SHP77 (cell line): ENCODE measurements at regions not wholly inside any gene's neighbourhood (a gene's known extent, or its start where the extent isn't known, plus 50 kb on each side); places are given as distances from the start of the nearest gene placed in this dataset.
"Not testable (repeated sequence)": the region's sequence is repeated elsewhere in the genome, so short reads cannot be mapped to it uniquely, and the experiment has no call there.

Experiments used
- DNase-seq, 2 experiments: peaks; one replicate each; lab custom pipeline; 2025; lab: John Stamatoyannopoulos, UW

- DNase-seq, result not testable (repeated sequence)
Measured at GRCh38 chr1:245061808-245062207, 93.0 kb upstream of the KIF26B start.

DNA sequence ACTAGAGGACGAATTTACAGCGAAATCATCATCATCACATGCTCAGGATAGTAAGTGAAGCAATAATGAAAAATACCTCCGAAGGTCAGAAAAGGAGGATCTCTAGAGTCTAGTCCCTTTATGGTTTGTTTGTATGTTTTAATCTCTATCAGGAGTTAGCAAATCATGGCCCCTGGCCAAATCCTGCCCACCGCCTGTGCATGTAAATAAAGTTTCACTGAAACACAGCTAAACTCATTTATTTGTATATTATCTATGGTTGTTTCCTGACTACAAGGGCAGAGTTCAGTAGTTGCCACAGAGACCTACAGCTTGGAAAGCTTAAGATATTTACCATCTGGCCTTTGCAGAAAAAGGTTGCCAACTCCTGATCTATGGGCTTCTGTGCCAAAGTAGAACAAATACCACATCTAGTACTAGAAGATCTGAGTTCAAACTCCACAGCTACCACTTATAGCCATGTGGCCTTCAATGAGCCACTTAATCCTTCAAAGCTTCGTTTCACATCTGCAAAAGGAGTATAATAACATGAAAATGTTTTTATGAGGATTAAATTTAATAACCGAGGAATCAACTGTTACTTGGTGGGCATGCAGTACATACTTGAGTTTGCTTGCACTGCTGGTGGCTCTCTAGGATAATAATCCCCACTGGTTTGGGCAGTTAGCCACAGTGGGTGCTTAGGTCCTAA is 94.0 kb upstream of the KIF26B start:
- no peak for DNase-seq

- no peak for DNase-seq
Measured at GRCh38 chr1:245059806-245060424, 94.9 kb upstream of the KIF26B start.

- DNase-seq, result no peak
Measured at GRCh38 chr1:245058882-245059281, 95.9 kb upstream of the KIF26B start.

DNA sequence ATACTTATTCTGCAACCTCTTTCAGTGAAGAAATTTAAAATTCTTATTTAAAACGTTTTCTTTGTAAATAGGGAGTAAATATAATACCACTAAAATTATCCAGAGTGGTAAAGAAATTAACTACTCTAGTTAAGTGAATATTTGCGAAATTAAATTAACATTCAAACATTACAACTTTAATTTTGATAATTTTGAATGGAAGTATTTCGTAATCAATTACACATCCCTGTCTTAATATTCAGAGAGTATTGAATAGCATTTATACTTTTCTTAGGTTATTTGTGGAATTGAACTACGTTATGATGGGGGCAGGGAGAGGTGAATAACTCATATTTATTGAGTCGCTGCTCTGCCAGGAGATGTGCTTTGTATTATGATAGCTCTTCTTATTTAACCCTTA is 96.3 kb upstream of the KIF26B start:
- no peak for DNase-seq

- DNase-seq, result no peak
Measured at GRCh38 chr1:245056913-245057312, 97.9 kb upstream of the KIF26B start.

DNA sequence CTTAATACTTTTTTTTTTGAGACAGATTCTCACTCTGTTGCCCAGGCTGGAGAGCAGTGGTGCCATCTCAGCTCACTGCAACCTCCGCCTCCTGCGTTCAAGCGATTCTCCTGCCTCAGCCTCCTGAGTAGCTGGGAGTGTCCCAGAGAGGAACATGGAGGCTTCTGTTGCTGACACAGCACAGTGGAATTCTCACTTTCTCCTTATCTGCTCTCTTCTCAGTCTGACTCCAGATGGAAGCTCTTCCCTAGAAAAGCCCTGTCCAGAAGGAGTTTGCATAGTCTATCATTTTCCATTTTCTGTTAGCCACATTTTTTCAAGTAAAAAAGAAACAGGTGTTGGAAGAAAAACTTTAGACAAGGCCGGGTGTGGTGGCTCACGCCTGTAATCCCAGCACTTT is 98.5 kb upstream of the KIF26B start:
- not testable (repeated sequence) for DNase-seq

DNA sequence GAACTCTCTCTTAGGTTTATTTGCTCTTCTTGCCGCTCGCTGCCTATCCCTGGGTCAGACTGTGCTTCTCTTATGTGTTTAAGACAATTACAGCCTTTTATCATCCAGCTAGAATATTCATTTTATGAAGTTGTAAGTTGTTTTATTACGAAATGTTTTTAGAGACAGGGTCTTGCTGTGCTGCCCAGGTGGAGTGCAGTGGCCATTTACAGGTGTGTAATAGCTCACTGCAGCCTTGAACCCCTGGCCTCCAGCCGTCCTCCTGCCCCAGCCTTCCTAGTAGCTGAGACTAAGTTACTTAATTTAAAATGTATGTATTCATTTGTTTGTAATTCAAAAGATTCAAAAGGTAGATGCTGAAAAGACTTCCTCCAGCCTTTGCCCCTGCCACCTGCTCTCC is 99.0 kb upstream of the KIF26B start:
- no peak for DNase-seq

- DNase-seq, result no peak
Measured at GRCh38 chr1:245054507-245055270, 100.1 kb upstream of the KIF26B start.

DNA sequence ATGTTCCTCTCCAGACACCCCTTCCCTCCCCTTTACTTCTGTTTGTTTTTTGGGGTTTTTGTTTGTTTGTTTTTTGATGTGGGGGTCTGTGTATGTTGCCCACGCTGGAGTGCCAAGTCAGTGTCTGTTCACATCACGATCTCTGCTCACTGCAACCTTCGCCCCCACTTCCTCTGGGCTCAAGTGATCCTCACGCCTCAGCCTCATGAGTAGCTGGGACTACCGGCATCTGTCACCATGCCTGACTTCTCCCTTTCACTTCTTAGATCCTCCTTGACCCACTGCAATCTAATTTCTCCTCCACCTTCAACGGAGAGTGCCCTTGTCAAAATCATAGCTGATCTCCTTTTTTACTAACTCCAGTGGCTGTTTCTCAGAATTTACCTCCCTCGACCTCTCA is 100.7 kb upstream of the KIF26B start:
- DNase-seq, result no peak

GRCh38 chr1:245052258-245052657 is 102.5 kb upstream of the KIF26B start:
- DNase-seq, result no peak

GRCh38 chr1:245051349-245052221 is 103.2 kb upstream of the KIF26B start:
- no peak for DNase-seq

- no peak for DNase-seq
Measured at GRCh38 chr1:245046769-245047168, 108.0 kb upstream of the KIF26B start.

DNA sequence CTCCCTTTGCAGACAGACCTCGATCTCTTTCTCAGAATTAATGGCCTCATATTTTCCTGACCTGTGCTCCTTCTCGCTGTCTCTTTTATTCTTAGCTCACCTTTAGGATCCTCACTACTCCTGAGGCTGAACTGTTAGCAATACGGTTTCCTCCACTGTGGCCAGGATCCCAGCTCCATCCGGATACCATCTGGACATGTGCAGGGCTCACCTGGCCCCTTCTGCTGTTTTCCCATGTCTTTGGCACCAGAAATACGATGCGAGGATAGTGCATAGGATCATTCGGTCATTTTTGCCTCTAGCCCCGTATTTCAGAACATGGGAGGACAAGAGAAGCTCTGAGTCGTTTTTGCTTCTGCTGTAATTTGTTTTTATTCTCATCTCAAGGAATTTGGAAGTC is 108.5 kb upstream of the KIF26B start:
- no peak for DNase-seq

GRCh38 chr1:245045087-245045881 is 109.5 kb upstream of the KIF26B start:
- no peak for DNase-seq

DNA sequence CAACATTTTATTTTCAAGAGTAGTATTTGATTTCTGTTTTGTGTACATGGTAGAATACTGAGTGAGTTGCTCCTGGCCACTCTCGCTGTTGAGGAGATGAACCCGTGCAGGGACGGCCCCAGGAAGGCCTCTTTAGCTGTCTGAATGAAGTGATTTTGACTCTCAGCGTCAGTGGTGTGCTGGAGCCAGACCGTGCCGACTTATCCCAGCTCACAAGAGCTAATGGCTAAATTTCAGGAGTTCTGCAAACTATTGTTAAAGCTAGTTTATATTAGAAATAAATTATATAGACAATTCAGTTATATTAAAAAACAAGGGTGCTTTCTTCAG is 111.2 kb upstream of the KIF26B start:
- DNase-seq, result no peak

- DNase-seq, result no peak
Measured at GRCh38 chr1:245041058-245041698, 113.6 kb upstream of the KIF26B start.

- DNase-seq, result no peak
Measured at GRCh38 chr1:245039196-245039595, 115.6 kb upstream of the KIF26B start.

DNA sequence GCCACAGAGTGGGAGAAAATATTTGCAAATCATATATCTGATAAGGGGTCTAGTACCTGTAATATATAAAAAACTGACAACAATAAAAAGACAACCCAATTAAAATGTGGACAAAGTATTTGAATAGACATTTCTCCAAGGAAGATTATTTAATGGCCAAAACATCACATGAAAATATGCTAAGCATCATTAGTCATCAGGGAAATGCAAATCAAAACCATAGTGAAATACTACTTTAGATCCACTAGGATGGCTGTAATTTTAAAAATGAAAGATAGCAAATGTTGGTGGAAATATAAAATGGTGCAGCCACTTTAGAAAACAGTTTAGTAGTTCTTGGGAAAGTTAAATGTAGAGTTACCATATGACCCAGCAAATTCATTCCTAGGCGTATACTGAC is 118.7 kb upstream of the KIF26B start:
- no peak for DNase-seq

- no peak for DNase-seq
Measured at GRCh38 chr1:245031041-245031440, 123.7 kb upstream of the KIF26B start.

GRCh38 chr1:245026247-245026646 is 128.5 kb upstream of the KIF26B start:
- DNase-seq, result no peak
